Spleen (tissue), 11 donors: ENCODE measurements at regions not wholly inside any gene's neighbourhood (a gene's known extent, or its start where the extent isn't known, plus 50 kb on each side); places are given as distances from the start of the nearest gene placed in this dataset.

Experiments used
- DNase-seq: peaks from one replicate; pipeline ENCODE4 v3.0.0-alpha.2; 2020
- H3K27ac ChIP-seq, 8 donors: fragments of 200-600 bp; sonication (generic) in 7 of 8; 1 replicate in 4 of 8; 2 replicates in 4 of 8; pipeline versions ENCODE4 v1.5.0 to v1.8.0; 2016 to 2021; ENCODE audit warnings: inconsistent platforms in 4 of 8, mild to moderate bottlenecking in 4 of 8, moderate library complexity in 1 of 8
- H3K27me3 ChIP-seq, 7 donors: fragments of 200-600 bp; sonication (generic) in 6 of 7; replicated peaks in 1 of 7; 1 replicate in 4 of 7; 2 replicates in 3 of 7; pipeline versions ENCODE4 v1.5.0 to v1.8.0; 2016 to 2021; ENCODE audit warnings: inconsistent platforms in 3 of 7, mild to moderate bottlenecking in 1 of 7
- H3K36me3 ChIP-seq, 6 donors: fragments of 200-600 bp; sonication (generic) in 5 of 6; 1 replicate in 4 of 6; 2 replicates in 2 of 6; pipeline versions ENCODE4 v1.5.0 to v1.8.0; 2016 to 2021; ENCODE audit warnings: inconsistent platforms in 2 of 6
- H3K4me1 ChIP-seq, 6 donors: fragments of 200-600 bp; sonication (generic) in 5 of 6; 1 replicate in 3 of 6; 2 replicates in 3 of 6; pipeline versions ENCODE4 v1.5.0 to v1.8.0; 2016 to 2021; ENCODE audit warnings: inconsistent platforms in 3 of 6
- H3K4me3 ChIP-seq, 8 donors: fragments of 200-600 bp; sonication (generic) in 7 of 8; 1 replicate in 4 of 8; 2 replicates in 4 of 8; pipeline versions ENCODE4 v1.5.0 to v1.8.0; 2016 to 2021; ENCODE audit warnings: inconsistent platforms in 4 of 8, mild to moderate bottlenecking in 4 of 8, moderate library complexity in 2 of 8
- H3K9me3 ChIP-seq, 8 donors: fragments of 200-600 bp; sonication (generic) in 7 of 8; 1 replicate in 4 of 8; 2 replicates in 4 of 8; pipeline versions ENCODE4 v1.5.0 to v1.8.0; 2016 to 2021; ENCODE audit warnings: inconsistent platforms in 4 of 8
- POLR2A ChIP-seq, 3 donors: fragments of 450-650 bp; IDR thresholded peaks; one replicate each; pipeline ENCODE4 v1.5.1; 2017; ENCODE audit warnings: antibody characterized with exemption in 3 of 3, mild to moderate bottlenecking in 1 of 3
- POLR2AphosphoS5 ChIP-seq, 3 donors: sonication (generic); formaldehyde crosslinking; IDR thresholded peaks; one replicate each; pipeline ENCODE4 v1.5.1; 2017; ENCODE audit warnings: antibody characterized with exemption in 3 of 3
- WGBS, 5 donors: extraction: QIAGEN DNeasy Blood & Tissue Kit in 3 of 5; methylation state at CpG; one replicate each; pipeline versions ENCODE4 v1.1.5 to v1.1.7; 2013 to 2018; 5-methylcytosine and 5-hydroxymethylcytosine counted together
- intact Hi-C: fragments of 100-400 bp; cut with DNase I; formaldehyde crosslinking; loops from one replicate; pipeline ENCODE4 v1.15.0; 2023; ENCODE audit warnings: low total_unique reads
- TF ChIP-seq, protein P1 (sequence below), 11 experiments: fragments of 200-600 bp in 7 of 11; fragments of 450-650 bp in 4 of 11; sonication (generic) in 4 of 11; IDR thresholded peaks in 8 of 11; conservative IDR thresholded peaks in 3 of 11; 1 replicate in 7 of 11; 2 replicates in 4 of 11; pipeline versions ENCODE4 v1.4.0 to v1.8.0; 2016 to 2021; ENCODE audit warnings: antibody characterized with exemption in 11 of 11, inconsistent platforms in 4 of 11, mild to moderate bottlenecking in 1 of 11
- donor health status: healthy with polysubstance abuse.
- donor health status: DM: no; HTN: no; CAD: no; lungs with moderate emphysema.
- donor health status: DM: no; HTN: no; CAD: no.
- donor health status: Bipolar disorder and iron deficiency.
- donor health status: healthy.
- donor health status: DM: no; HTN: no; CAD: no.
- donor health status: DM: yes; HTN: yes; CAD: no.

DNA sequence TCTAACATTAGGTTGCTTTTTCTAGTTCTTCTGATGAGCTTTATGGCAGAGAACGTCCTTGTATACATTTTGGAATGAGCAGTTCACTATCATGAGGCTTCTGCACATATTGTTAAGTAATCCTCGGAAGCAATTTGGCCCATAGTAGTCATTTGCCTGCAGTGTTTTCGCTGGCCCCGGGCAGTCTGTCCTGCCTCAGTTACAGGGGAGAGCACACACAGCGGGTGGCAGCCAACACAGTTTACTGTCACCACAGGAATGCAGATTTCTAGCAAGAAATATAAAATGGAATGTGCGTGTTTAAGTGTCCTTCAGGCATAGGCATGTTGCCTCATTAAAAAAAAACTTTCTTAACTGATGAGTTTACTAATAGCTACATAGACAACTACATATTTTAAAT lies 71.5 kb upstream of the GJB6 start:
- WGBS, 5 donors, result 78 to 89% (median 83%) methylated on average over 6 of the region's 6 CpGs
- Histone ChIP-seq H3K27ac (no peak overlapping the region), H3K4me3 (no peak overlapping the region), H3K4me1 (peaks cover 0 to 6% (median 0%) of the 10 kb centered on the region in 6 donors), H3K9me3 (peaks cover 0 to 19% (median 17%) of the 10 kb centered on the region in 8 donors), H3K27me3 (peaks cover 5 to 49% (median 27%) of the 10 kb centered on the region in 7 donors), H3K36me3 (no peaks in the 10 kb centered on the region)
- TF ChIP-seq POLR2AphosphoS5 (IDR thresholded peaks at IDR 0.05), result no peak
- intact Hi-C loops, result no loop called here
- DNase-seq, result no peak

GRCh38 chr13:20301403-20302071 lies 69.4 kb upstream of the GJB6 start:
- peaks cover 5 to 49% (median 27%) of the 10 kb centered on the region in 7 donors for H3K27me3 ChIP-seq
- DNase-seq, result no peak

GRCh38 chr13:20301015-20301402 lies 68.9 kb upstream of the GJB6 start:
- Histone ChIP-seq H3K4me3 (no peak overlapping the region), H3K27me3 (peaks cover 5 to 54% (median 27%) of the 10 kb centered on the region in 7 donors), H3K36me3 (no peaks in the 10 kb centered on the region), H3K9me3 (no peaks in the 10 kb centered on the region), H3K4me1 (peaks cover 0 to 6% (median 0%) of the 10 kb centered on the region in 6 donors), H3K27ac (no peak overlapping the region)
- no peak for DNase-seq
- 61 to 70% (median 65%) methylated on average over 7 of the region's 7 CpGs for WGBS, 5 donors
- TF ChIP-seq, protein P1, sequence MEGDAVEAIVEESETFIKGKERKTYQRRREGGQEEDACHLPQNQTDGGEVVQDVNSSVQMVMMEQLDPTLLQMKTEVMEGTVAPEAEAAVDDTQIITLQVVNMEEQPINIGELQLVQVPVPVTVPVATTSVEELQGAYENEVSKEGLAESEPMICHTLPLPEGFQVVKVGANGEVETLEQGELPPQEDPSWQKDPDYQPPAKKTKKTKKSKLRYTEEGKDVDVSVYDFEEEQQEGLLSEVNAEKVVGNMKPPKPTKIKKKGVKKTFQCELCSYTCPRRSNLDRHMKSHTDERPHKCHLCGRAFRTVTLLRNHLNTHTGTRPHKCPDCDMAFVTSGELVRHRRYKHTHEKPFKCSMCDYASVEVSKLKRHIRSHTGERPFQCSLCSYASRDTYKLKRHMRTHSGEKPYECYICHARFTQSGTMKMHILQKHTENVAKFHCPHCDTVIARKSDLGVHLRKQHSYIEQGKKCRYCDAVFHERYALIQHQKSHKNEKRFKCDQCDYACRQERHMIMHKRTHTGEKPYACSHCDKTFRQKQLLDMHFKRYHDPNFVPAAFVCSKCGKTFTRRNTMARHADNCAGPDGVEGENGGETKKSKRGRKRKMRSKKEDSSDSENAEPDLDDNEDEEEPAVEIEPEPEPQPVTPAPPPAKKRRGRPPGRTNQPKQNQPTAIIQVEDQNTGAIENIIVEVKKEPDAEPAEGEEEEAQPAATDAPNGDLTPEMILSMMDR (IDR thresholded peaks at IDR 0.05 in 8 of 11, conservative IDR thresholded peaks at IDR 0.05 in 3 of 11), result no peak
- no peak for TF ChIP-seq POLR2AphosphoS5 (IDR thresholded peaks at IDR 0.05)
- no peak for TF ChIP-seq POLR2A (IDR thresholded peaks at IDR 0.05)
- intact Hi-C loops, result no loop called here

More at GRCh38 chr13:20301403-20302071, 69.4 kb upstream of the GJB6 start:
- intact Hi-C loops, result no loop called here
- H3K9me3 ChIP-seq, result no peaks in the 10 kb centered on the region
- no peak overlapping the region for H3K27ac ChIP-seq
- 14 to 29% (median 19%) methylated on average over 40 to 56 of the region's 56 CpGs for WGBS, 5 donors
- H3K4me3 ChIP-seq, result peak overlapping the region in 3 of 8 donors; percentile 2 to 17 (median 10)
- no peaks in the 10 kb centered on the region for H3K36me3 ChIP-seq
- TF ChIP-seq, protein P1 (IDR thresholded peaks at IDR 0.05 in 8 of 11, conservative IDR thresholded peaks at IDR 0.05 in 3 of 11), result no peak
- TF ChIP-seq POLR2A (IDR thresholded peaks at IDR 0.05) (no peak), POLR2AphosphoS5 (IDR thresholded peaks at IDR 0.05) (no peak)
- peaks cover 0 to 6% (median 0%) of the 10 kb centered on the region in 6 donors for H3K4me1 ChIP-seq

DNA sequence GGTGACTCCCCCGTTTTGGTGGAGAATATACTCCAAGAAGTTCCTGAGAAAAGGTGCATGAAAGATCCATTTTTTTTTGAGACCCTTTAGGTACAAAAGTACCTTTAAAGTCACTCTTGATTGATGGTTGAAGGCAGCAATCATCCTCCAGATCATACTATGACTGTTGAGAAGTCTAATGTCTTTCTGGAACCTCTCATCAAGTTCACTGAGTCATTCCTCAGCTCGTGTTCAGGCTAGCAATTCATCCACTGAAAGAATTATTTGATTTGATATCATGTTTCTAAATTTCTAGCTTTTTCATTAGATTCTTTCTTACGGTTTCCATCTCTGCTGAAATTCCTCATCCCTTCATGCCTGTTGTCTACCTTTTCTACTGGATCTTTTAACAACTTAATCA lies 65.1 kb upstream of the GJB6 start:
- no peak for DNase-seq
- Histone ChIP-seq H3K4me1 (peaks cover 0 to 6% (median 0%) of the 10 kb centered on the region in 6 donors), H3K4me3 (no peak overlapping the region), H3K27me3 (peaks cover 5 to 45% (median 25%) of the 10 kb centered on the region in 7 donors), H3K36me3 (no peaks in the 10 kb centered on the region), H3K27ac (no peak overlapping the region), H3K9me3 (no peaks in the 10 kb centered on the region)
- intact Hi-C loops, result no loop called here
- 57 to 70% (median 66%) methylated on average over 3 of the region's 3 CpGs for WGBS, 5 donors
- TF ChIP-seq, protein P1 (IDR thresholded peaks at IDR 0.05 in 8 of 11, conservative IDR thresholded peaks at IDR 0.05 in 3 of 11), result no peak
- TF ChIP-seq POLR2A (IDR thresholded peaks at IDR 0.05) (no peak), POLR2AphosphoS5 (IDR thresholded peaks at IDR 0.05) (no peak)
